ENCODE measurements at regions not wholly inside any gene's neighbourhood (a gene's known extent, or its start where the extent isn't known, plus 50 kb on each side); places are given as distances from the start of the nearest gene placed in this dataset.

DNA sequence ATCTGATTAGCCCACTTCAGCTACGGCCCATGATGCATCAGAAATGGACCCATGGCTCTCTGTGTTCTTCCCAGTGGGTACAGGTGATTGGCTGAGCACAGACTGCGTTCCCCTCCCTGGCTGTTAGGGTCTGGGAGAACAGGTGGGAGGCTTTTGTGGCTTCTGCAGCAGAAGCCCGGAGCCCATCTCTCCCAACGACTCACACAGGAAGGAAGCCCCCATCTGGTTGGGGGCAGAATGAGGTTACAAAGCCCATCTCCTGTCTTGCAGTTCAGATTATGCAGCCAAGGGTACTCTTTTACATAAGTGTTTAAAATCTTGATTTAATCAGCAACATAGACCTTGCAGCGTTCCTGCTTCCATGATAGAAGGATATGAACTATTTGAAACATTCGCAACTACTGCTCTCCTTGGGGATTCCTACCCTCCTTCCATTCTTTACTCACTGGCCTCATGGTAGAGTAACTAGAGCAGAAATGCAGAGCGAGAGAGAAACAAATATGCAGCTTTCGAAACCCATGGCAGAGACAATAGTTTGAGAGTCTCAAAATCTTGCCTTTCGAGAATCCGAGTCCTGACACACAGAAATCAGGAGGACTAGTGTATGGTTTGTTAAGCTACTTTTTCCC is 291.3 kb downstream of the TLE3 start:
- TF ChIP-seq CTCF (optimal IDR thresholded peaks at IDR 0.05 in 1 of 3, IDR thresholded peaks at IDR 0.05 in 1 of 3, conservative IDR thresholded peaks at IDR 0.05 in 1 of 3; ENCODE audit: extremely low read depth in 1 of 3, insufficient read depth in 2 of 3, low read length in 3 of 3): no peak
- TF ChIP-seq EZH2 (IDR thresholded peaks at IDR 0.05; ENCODE audit: low read length): no peak

Data from keratinocyte (primary cell).